ENCODE measurements at regions not wholly inside any gene's neighbourhood (a gene's known extent, or its start where the extent isn't known, plus 50 kb on each side); places are given as distances from the start of the nearest gene placed in this dataset.

DNA sequence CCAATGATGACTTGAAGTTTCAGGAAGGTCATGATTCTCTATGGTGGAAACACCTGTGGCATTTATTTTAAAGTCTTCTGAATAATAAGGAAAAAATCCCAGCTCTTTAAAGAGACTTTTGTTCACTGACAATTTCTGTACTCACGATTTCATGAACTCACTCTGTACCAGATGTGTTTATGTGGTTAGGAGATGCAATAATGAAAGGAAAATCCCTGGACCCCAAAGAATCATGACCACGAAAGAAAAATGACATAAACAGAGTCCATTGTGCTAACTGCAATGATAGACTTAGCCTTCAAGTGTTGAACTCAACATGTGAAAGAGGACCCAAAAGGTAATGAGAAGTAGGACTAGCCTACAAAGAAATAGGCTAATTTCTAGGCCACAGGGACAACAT lies 947.5 kb downstream of the CDH11 start:
- TF ChIP-seq, protein P1, sequence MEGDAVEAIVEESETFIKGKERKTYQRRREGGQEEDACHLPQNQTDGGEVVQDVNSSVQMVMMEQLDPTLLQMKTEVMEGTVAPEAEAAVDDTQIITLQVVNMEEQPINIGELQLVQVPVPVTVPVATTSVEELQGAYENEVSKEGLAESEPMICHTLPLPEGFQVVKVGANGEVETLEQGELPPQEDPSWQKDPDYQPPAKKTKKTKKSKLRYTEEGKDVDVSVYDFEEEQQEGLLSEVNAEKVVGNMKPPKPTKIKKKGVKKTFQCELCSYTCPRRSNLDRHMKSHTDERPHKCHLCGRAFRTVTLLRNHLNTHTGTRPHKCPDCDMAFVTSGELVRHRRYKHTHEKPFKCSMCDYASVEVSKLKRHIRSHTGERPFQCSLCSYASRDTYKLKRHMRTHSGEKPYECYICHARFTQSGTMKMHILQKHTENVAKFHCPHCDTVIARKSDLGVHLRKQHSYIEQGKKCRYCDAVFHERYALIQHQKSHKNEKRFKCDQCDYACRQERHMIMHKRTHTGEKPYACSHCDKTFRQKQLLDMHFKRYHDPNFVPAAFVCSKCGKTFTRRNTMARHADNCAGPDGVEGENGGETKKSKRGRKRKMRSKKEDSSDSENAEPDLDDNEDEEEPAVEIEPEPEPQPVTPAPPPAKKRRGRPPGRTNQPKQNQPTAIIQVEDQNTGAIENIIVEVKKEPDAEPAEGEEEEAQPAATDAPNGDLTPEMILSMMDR (IDR thresholded peaks at IDR 0.05): no peak
- Histone ChIP-seq H3K27ac (no peak overlapping the region), H3K4me3 (no peak overlapping the region)
- DNase-seq (ENCODE audit: low spot score): no peak

DNA sequence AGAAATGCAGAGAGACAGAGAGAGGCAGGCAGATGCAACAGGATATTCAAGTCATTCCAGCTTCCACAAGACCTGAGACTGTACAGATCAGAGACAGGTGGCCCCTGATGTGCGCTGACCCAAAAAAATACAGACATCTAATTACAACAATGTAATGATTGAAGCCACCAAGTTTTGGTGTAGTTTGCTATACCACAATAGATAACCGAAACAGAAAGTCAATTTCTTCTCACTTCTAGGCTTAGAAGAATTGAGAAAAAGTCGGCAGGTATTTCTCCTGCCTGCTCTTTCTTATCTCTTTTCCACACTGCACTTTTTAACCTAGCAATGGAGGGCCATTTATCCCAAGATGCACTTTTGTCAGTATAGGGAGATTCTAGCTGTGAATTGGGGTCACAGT lies 949.2 kb downstream of the CDH11 start:
- DNase-seq (ENCODE audit: low spot score): no peak
- H3K4me3 ChIP-seq: no peak overlapping the region
- H3K27ac ChIP-seq: no peak overlapping the region
- TF ChIP-seq, protein P1 (IDR thresholded peaks at IDR 0.05): no peak

DNA sequence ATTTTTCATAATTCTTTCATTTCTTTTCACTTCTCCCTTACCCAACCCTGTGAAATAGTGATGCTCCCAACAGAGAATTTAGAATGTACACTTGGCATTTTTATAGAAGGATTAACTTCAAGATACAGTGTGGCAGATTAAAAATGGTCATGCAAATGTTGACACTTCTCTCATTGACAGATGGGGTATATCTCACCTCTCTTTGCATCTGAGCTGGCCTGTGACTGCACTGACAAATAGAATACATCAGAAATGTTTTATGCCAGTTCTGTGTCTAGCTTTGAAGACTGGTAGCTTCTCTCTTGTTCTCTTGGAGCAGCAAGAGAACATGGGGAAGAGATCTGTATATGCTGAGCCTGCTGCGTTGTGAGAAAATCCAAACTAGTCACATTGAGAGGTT lies 949.6 kb downstream of the CDH11 start:
- TF ChIP-seq, protein P1 (IDR thresholded peaks at IDR 0.05): no peak
- Histone ChIP-seq H3K27ac (no peak overlapping the region), H3K4me3 (no peak overlapping the region)
- no peak for DNase-seq (ENCODE audit: low spot score)

DNA sequence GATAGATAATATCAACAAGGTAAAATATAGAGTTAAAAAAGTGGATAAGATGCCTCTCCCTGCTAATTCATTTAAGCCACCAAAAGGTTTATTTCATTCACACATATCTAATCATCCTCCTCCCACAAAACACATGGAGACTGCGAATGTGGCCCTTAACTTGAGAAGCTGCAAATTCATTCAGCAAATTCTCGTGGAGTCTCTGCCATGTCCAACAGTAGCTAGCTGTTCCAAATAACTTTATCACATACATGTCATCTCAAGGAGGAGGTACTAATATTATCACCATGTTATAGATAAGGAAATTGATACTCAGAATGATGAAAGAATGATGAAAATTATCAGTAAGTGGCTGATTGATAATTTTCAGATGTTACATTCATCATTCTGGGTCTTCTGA lies 950.2 kb downstream of the CDH11 start:
- no peak for DNase-seq (ENCODE audit: low spot score)
- Histone ChIP-seq H3K4me3 (no peak overlapping the region), H3K27ac (no peak overlapping the region)
- TF ChIP-seq, protein P1 (IDR thresholded peaks at IDR 0.05): no peak

DNA sequence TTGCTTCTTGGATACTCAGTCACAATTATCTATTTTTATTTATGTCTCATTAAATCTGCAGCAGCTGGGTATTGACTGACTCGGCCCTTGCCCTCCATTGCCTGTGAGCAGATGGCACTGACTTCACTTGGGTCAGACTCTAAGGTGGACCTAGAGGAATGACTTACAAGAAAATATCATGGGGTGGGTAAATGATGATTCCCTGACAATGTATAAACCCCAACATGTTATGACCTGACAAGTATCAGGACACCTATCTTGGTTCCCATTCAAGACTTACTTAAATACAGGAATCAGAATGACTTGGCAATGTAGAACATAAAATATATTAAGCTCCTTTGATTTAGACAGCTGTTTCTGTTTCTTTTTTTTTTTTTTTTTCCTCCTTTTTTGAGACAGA lies 953.5 kb downstream of the CDH11 start:
- Histone ChIP-seq H3K4me3 (no peak overlapping the region), H3K27ac (no peak overlapping the region)
- TF ChIP-seq, protein P1 (IDR thresholded peaks at IDR 0.05): no peak
- DNase-seq (ENCODE audit: low spot score): no peak

DNA sequence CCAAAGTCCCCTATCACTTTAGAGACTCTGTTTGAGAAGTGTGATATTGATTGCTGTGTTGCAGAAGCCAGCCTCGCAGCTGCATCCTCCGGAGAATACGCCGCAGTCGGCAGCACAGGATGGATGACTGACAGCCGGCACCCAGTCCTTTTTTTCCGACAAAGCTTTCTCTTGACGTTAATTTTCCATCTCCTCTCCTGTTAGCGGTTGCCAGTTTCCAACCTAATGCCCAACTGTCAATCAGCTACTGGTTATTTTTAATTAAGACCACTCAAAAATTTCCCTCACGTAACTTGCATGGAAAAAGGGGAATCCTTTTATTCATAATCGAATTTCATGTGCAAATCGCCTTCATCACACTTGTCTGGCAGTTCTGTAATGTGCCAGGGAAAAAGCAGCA lies 953.9 kb downstream of the CDH11 start:
- Histone ChIP-seq H3K4me3 (no peak overlapping the region), H3K27ac (no peak overlapping the region)
- no peak for DNase-seq (ENCODE audit: low spot score)
- TF ChIP-seq, protein P1 (IDR thresholded peaks at IDR 0.05): no peak

DNA sequence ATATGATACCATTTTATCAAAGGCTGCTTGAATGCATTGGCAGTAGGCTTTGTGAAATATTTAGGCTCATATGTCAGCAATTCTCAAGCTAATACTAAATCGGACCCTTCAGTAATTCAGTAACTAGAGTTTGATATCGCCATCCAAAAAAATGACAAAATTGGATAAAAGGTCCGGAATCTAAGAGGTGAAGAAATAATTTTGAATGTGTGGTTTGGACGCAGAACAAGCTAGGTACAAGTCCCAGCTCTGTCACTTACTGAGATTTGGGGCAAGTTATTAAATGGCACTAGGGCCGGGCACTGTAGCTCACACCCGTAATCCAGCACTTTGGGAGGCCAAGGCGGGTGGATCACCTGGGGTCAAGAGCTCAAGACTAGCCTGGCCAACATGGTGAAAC lies 956.5 kb downstream of the CDH11 start:
- Histone ChIP-seq H3K4me3 (no peak overlapping the region), H3K27ac (no peak overlapping the region)
- DNase-seq (ENCODE audit: low spot score): no peak
- TF ChIP-seq, protein P1 (IDR thresholded peaks at IDR 0.05): no peak
